IMR-90 (cell line): ENCODE measurements at regions not wholly inside any gene's neighbourhood (a gene's known extent, or its start where the extent isn't known, plus 50 kb on each side); places are given as distances from the start of the nearest gene placed in this dataset.

Source experiments
- ATAC-seq: fragments of 200-7000 bp; cut with Tn5 transposase; 2 replicates; pipeline ENCODE4 v1.9.1; 2020; ENCODE audit warnings: low read depth, mild to moderate bottlenecking, moderate library complexity
- BruUV-seq: library from RNA; stranded (reverse); fragments of 400-500 nt; replicated peaks from 2 replicates; lab custom pipeline; 2021; lab: Mats Ljungman, UMichigan
- CTCF ChIA-PET: fragments of 300-600 bp; formaldehyde crosslinking; extraction: SDS; loops from one replicate; lab custom pipeline; 2021; ENCODE audit warnings: antibody characterized with exemption; lab: Yijun Ruan, JAX
- POLR2A ChIA-PET: fragments of 300-600 bp; sonication (Branson Sonifier 250); formaldehyde crosslinking; loops from one replicate; lab custom pipeline; 2022; ENCODE audit warnings: antibody characterized with exemption; ENCODE audit not compliant: unreplicated experiment; lab: Charles Lee
- DNase-seq: peaks from one replicate; pipeline ENCODE4 v3.0.0; 2013
- H2AFZ ChIP-seq: replicated peaks from 2 replicates; pipeline ENCODE3; 2013; ENCODE audit warnings: low read length, mild to moderate bottlenecking; ENCODE audit not compliant: poor library complexity
- H2AK5ac ChIP-seq: 2 replicates; pipeline ENCODE4 v1.6.1; 2013; ENCODE audit warnings: low read depth, low read length, inconsistent platforms
- H2AK9ac ChIP-seq: replicated peaks from 2 replicates; pipeline ENCODE3; 2013; ENCODE audit warnings: mild to moderate bottlenecking, low read depth, low read length, moderate library complexity; ENCODE audit not compliant: poor library complexity
- H2BK120ac ChIP-seq: 2 replicates; pipeline ENCODE4 v1.6.1; 2013; ENCODE audit warnings: low read depth, low read length, inconsistent platforms
- H2BK15ac ChIP-seq: 3 replicates; pipeline ENCODE4 v1.6.1; 2013; ENCODE audit warnings: low read depth, low read length, inconsistent platforms
- H2BK20ac ChIP-seq: 2 replicates; pipeline ENCODE4 v1.6.1; 2013; ENCODE audit warnings: low read depth, mild to moderate bottlenecking, inconsistent platforms, low read length, moderate library complexity
- H2BK5ac ChIP-seq: 2 replicates; pipeline ENCODE4 v1.6.1; 2013; ENCODE audit warnings: mild to moderate bottlenecking, low read depth, low read length, inconsistent platforms; ENCODE audit not compliant: poor library complexity, severe bottlenecking
- H3K14ac ChIP-seq: replicated peaks from 2 replicates; pipeline ENCODE4 v1.6.1; 2013; ENCODE audit warnings: low read depth, low read length, inconsistent platforms
- H3K18ac ChIP-seq: 2 replicates; pipeline ENCODE4 v1.6.1; 2013; ENCODE audit warnings: low read depth, low read length, control low read depth
- H3K23ac ChIP-seq: 2 replicates; pipeline ENCODE4 v1.6.1; 2013; ENCODE audit warnings: low read depth, low read length, inconsistent platforms
- H3K27ac ChIP-seq: 2 replicates; pipeline ENCODE4 v1.5.1; 2013; ENCODE audit warnings: mild to moderate bottlenecking, control low read depth, low read length; ENCODE audit not compliant: insufficient read depth
- H3K27me3 ChIP-seq: 2 replicates; pipeline ENCODE4 v1.6.1; 2013; ENCODE audit warnings: low read length; ENCODE audit not compliant: control insufficient read depth, insufficient read depth
- H3K36me3 ChIP-seq: 2 replicates; pipeline ENCODE4 v1.6.1; 2013; ENCODE audit warnings: low read length, mixed read lengths; ENCODE audit not compliant: control insufficient read depth, insufficient read depth
- H3K4ac ChIP-seq: 2 replicates; pipeline ENCODE4 v1.6.1; 2013; ENCODE audit warnings: low read depth, low read length, inconsistent platforms
- H3K4me1 ChIP-seq: 2 replicates; pipeline ENCODE4 v1.6.1; 2013; ENCODE audit warnings: low read length, mixed read lengths; ENCODE audit not compliant: control insufficient read depth, insufficient read depth
- H3K4me2 ChIP-seq: 2 replicates; pipeline ENCODE4 v1.6.1; 2013; ENCODE audit warnings: low read depth, mild to moderate bottlenecking, control low read depth, low read length, moderate library complexity
- H3K4me3 ChIP-seq: 2 replicates; pipeline ENCODE4 v1.5.1; 2013; ENCODE audit warnings: low read depth, mild to moderate bottlenecking, control low read depth, low read length, moderate library complexity; ENCODE audit not compliant: insufficient read depth
- H3K56ac ChIP-seq: 2 replicates; pipeline ENCODE4 v1.6.1; 2013; ENCODE audit warnings: low read length, inconsistent platforms; ENCODE audit not compliant: insufficient read depth; ENCODE audit errors: extremely low read depth
- H3K79me1 ChIP-seq, 2 experiments: 2 replicates each; pipeline ENCODE4 v1.6.1; 2013; ENCODE audit warnings: low read length in 2 of 2, inconsistent platforms in 1 of 2, low read depth in 1 of 2
- H3K9ac ChIP-seq: 2 replicates; pipeline ENCODE4 v1.6.1; 2013; ENCODE audit warnings: low read depth, low read length, control low read depth
- H3K9me1 ChIP-seq: 2 replicates; pipeline ENCODE4 v1.6.1; 2013; ENCODE audit warnings: low read length, inconsistent platforms; ENCODE audit not compliant: insufficient read depth
- H3K9me3 ChIP-seq: 2 replicates; pipeline ENCODE4 v1.6.1; 2013; ENCODE audit warnings: low read length; ENCODE audit not compliant: control insufficient read depth, insufficient read depth
- H4K20me1 ChIP-seq: 2 replicates; pipeline ENCODE4 v1.6.1; 2013; ENCODE audit warnings: low read length, inconsistent platforms; ENCODE audit not compliant: insufficient read depth
- H4K5ac ChIP-seq: 2 replicates; pipeline ENCODE4 v1.6.1; 2013; ENCODE audit warnings: mild to moderate bottlenecking, low read depth, low read length, control low read depth
- H4K8ac ChIP-seq, 2 experiments: 2 replicates each; pipeline ENCODE4 v1.6.1; 2013; ENCODE audit warnings: low read depth in 2 of 2, low read length in 2 of 2, control low read depth in 1 of 2, inconsistent platforms in 1 of 2
- H4K91ac ChIP-seq: 2 replicates; pipeline ENCODE4 v1.6.1; 2013; ENCODE audit warnings: low read depth, low read length, inconsistent platforms; ENCODE audit not compliant: insufficient read depth
- CHD1 ChIP-seq: IDR thresholded peaks from 2 replicates; pipeline ENCODE4 v1.6.1; 2012; ENCODE audit warnings: low read depth, low read length, improper control_type of control experiment
- CTCF ChIP-seq: conservative IDR thresholded peaks from 2 replicates; pipeline ENCODE4 v1.5.1; 2012; ENCODE audit warnings: mild to moderate bottlenecking, low read depth, low read length, improper control_type of control experiment
- POLR2A ChIP-seq: IDR thresholded peaks from 2 replicates; pipeline ENCODE4 v1.6.1; 2012; ENCODE audit warnings: mild to moderate bottlenecking, low read depth, low read length
- RCOR1 ChIP-seq: IDR thresholded peaks from 2 replicates; pipeline ENCODE4 v1.6.1; 2012; ENCODE audit warnings: mild to moderate bottlenecking, low read length, improper control_type of control experiment; ENCODE audit not compliant: insufficient replicate concordance
- WGBS, 2 experiments: methylation state at CpG; one replicate each; pipeline versions ENCODE4 v1.1.5 to v1.1.7; 2013; ENCODE audit warnings: missing lambda C conversion rate in 2 of 2; ENCODE audit not compliant: insufficient read length in 1 of 2; ENCODE audit errors: extremely low coverage in 2 of 2; 5-methylcytosine and 5-hydroxymethylcytosine counted together
- dilution Hi-C: fragments of 300-500 bp; cut with HindIII; formaldehyde crosslinking; loops from one replicate; pipeline ENCODE4 v1.14.3; 2018; ENCODE audit warnings: low sequenced_read_pairs; ENCODE audit not compliant: unreplicated experiment
- in situ Hi-C: fragments of 300-500 bp; cut with MboI; formaldehyde crosslinking; loops from 3 replicates; pipeline ENCODE4 v1.14.3; 2019; ENCODE audit warnings: low sequenced_read_pairs, inconsistent platforms, mixed read lengths
- intact Hi-C: fragments of 100-400 bp; cut with micrococcal nuclease; formaldehyde crosslinking; loops from 2 replicates; pipeline ENCODE4 v1.10.0; 2022

GRCh38 chr2:3972377-3972776 lies 269.0 kb downstream of the DCDC2C start:
- dilution Hi-C loops (no loop called here), in situ Hi-C loops (loop anchor here (25.0 kb wide), 1 partner anchor 1940 kb away; no protein-coding TSS in a partner anchor), intact Hi-C loops (no loop called here)
- peaks cover 50% of the 10 kb centered on the region for H3K9me3 ChIP-seq
- no peak overlapping the region for H2BK5ac ChIP-seq
- H3K9me1 ChIP-seq = no peaks in the 10 kb centered on the region
- no TSS peak for BruUV-seq
- H4K8ac ChIP-seq = no peak overlapping the region
- CTCF ChIA-PET = no interaction called here
- no peaks in the 10 kb centered on the region for H3K4me1 ChIP-seq
- H3K4me3 ChIP-seq = no peak overlapping the region
- H4K5ac ChIP-seq = no peak overlapping the region
- no peaks in the 10 kb centered on the region for H3K27me3 ChIP-seq
- no peak overlapping the region for H2BK20ac ChIP-seq
- H3K79me1 ChIP-seq = no peaks in the 10 kb centered on the region
- no peak overlapping the region for H3K9ac ChIP-seq
- H3K18ac ChIP-seq = no peak overlapping the region
- H3K14ac ChIP-seq = no peak overlapping the region
- no peak overlapping the region for H4K91ac ChIP-seq
- H2BK120ac ChIP-seq = no peak overlapping the region
- no peak overlapping the region for H3K27ac ChIP-seq
- no peak overlapping the region for H2AK9ac ChIP-seq
- no peak overlapping the region for H2BK15ac ChIP-seq
- POLR2A ChIA-PET = no interaction called here
- H3K56ac ChIP-seq = no peak overlapping the region
- no peaks in the 10 kb centered on the region for H4K20me1 ChIP-seq
- WGBS, 2 experiments = 60% methylated on average over 1 of the region's 9 CpGs; no CpG with 5 or more reads in 1 of the 2 experiments
- H2AFZ ChIP-seq = peak overlapping the region; percentile 11
- ATAC-seq = no peak
- TF ChIP-seq CHD1 (no peak), POLR2A (no peak), RCOR1 (no peak), CTCF (no peak)
- no peak for DNase-seq
- H2AK5ac ChIP-seq = no peak overlapping the region
- H3K36me3 ChIP-seq = no peaks in the 10 kb centered on the region
- no peak overlapping the region for H3K4me2 ChIP-seq
- no peak overlapping the region for H3K23ac ChIP-seq
- no peak overlapping the region for H3K4ac ChIP-seq
